ENCODE measurements at regions not wholly inside any gene's neighbourhood (a gene's known extent, or its start where the extent isn't known, plus 50 kb on each side); places are given as distances from the start of the nearest gene placed in this dataset.
A peak's percentile ranks its signal among the peaks of the same experiment; 100 is the strongest.
"Not testable (repeated sequence)": the region's sequence is repeated elsewhere in the genome, so short reads cannot be mapped to it uniquely, and the experiment has no call there.

GRCh38 chr12:72723732-72724131 is 451.6 kb downstream of the TRHDE start:
- intact Hi-C loops (cut with DNase I): no loop called here
- DNase-seq: no peak

DNA sequence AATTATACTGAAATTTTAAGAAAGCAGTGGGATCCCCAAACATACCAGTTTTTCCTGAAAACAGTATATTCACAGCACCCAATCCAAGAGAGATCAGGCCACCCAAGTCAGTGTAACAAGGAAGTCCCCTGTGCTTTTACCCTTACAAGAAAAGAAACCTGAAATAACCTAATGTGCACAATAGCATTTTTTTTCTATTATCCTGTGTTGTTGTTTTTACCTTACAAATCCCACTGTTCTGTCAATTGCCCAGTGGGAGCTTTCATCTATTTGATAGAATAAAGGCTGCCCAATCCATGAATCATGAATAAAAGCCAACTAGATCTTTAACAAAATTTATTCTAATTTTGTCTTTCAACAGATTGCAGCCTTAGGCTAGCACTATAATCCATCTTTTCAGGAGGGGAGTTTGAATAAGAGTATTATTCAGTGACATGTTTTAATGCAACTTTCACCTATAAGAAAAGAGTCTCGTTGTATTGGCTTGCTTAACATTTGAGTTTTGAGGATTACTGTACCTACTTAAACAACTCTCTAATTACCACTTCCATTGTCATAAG is 457.4 kb downstream of the TRHDE start:
- intact Hi-C loops (cut with DNase I): no loop called here
- DNase-seq: no peak

DNA sequence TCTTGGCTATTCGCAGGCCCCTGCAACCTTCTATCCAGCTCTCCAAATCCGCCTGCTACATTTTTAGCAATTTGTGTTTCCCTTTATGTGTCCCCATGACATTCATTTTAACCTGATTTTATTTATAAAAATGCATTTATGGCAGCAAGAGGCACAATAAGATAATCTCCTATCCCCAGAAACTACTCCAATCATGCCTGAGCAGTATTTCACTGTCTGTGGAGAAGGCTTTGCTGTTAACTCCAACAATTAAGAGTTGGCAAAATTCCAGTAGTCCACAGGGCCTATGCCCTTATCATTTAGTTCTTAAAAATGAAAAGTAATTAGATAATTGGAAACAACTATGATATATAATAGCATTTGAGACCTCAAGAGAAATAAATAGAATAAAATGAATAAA is 462.4 kb downstream of the TRHDE start:
- DNase-seq: no peak
- intact Hi-C loops (cut with DNase I): no loop called here

GRCh38 chr12:72738811-72739210 is 466.6 kb downstream of the TRHDE start:
- intact Hi-C loops (cut with DNase I): no loop called here
- DNase-seq: no peak

DNA sequence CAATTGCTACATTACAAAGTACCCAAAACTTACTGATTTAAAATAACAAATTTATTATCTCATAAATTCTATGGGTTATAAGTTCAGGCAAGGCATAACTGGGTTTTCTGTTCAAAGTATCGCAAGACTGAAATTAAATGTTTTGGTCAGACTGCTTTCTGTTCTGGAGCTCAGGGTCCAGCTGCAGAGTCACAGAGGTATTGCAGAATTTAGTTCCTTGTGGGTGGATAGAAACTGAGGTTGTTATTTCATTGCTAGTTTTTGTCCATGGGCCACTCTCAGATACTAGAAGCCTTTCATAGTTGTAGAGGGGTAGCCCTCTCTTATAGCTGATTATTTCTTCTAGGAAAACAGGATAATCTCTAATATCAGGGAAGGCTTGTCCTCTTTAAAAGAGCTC is 467.9 kb downstream of the TRHDE start:
- intact Hi-C loops (cut with DNase I): no loop called here
- no peak for DNase-seq

- intact Hi-C loops (cut with DNase I): no loop called here
Measured at GRCh38 chr12:72742568-72742967, 470.4 kb downstream of the TRHDE start.

DNA sequence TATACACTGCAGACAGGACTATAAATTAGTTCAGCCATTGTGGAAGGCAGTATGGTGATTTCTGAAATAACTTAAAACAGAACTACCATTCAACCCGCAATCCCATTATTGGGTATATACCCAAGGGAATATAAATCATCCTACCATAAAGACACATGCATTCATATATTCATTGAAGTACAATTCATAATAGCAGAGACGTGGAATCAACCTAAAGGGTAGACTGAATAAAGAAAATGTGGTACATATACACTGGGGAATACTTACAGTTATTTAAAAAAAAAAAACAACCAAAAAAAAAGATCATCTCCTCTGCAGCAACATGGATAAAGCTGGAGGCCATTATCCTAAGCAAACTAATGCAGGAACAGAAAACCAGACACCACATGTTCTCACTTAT is 473.9 kb downstream of the TRHDE start:
- intact Hi-C loops (cut with DNase I): no loop called here
- no peak for DNase-seq

More at GRCh38 chr12:72742568-72742967, 470.4 kb downstream of the TRHDE start:
- no peak for DNase-seq

GRCh38 chr12:72747111-72747849 is 475.1 kb downstream of the TRHDE start:
- intact Hi-C loops (cut with DNase I): no loop called here
- peak in 4 of 42 donors; percentile 2 to 18 (median 14) for DNase-seq

GRCh38 chr12:72748971-72749370 is 476.8 kb downstream of the TRHDE start:
- DNase-seq: no peak
- intact Hi-C loops (cut with DNase I): no loop called here

- intact Hi-C loops (cut with DNase I): no loop called here
- DNase-seq: no peak
Measured at GRCh38 chr12:72753571-72753970, 481.4 kb downstream of the TRHDE start.

DNA sequence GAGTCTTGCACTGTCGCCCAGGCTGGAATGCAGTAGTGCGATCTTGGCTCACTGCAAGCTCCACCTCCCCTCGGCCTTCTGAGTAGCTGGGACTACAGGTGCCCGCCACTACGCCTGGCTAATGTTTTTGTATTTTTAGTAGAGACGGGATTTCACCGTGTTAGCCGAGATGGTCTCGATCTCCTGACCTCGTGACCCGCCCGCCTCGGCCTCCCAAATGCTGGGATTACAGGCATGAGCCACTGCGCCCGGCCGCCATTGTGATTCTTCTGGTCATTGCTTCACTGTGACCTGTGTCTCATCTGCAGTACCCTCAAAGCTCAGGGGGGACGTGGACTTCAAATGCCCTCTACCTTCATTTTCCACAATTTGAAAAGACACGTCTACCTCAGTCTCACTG is 481.9 kb downstream of the TRHDE start:
- DNase-seq; intact Hi-C loops (cut with DNase I): not testable (repeated sequence)

GRCh38 chr12:72766517-72766916 is 494.3 kb downstream of the TRHDE start:
- intact Hi-C loops (cut with DNase I): no loop called here
- no peak for DNase-seq

DNA sequence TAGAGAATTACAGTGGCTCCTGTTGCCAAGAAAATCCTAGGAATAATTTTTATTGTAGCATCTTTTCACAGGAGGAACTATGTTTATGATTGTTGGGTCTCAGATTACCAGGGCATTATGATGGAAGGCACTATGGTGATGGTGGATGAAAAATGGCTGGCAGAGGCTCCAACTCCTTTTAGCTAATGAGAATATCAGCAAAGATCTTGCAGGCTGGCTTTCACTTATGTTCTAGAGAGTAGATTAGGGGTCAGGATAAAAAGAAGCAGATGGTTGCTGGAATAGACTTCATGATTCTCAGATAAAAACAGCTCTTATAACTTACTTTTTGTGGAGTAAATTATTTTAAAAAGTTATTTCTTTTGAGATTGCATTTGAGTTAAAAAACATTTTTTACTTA is 501.9 kb downstream of the TRHDE start:
- intact Hi-C loops (cut with DNase I): no loop called here
- DNase-seq: no peak

DNA sequence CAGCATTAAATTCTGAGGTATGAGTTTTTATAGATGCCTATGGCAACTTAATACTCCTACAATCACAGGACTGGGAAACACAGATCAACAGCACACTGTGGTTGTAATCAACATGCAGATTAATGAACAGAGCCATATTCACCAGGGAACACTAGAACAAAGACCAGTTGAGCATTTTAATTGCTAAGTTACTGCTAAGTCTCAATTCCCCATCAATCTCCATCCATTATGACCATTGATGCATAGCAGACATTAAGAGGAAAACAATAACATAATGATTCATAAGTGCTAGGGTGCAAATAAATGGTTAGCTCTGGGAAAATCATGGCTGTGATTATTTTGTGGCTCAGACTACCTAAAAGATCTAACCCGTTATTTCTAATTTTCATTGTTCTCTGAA is 505.6 kb downstream of the TRHDE start:
- no peak for DNase-seq
- intact Hi-C loops (cut with DNase I): no loop called here

DNA sequence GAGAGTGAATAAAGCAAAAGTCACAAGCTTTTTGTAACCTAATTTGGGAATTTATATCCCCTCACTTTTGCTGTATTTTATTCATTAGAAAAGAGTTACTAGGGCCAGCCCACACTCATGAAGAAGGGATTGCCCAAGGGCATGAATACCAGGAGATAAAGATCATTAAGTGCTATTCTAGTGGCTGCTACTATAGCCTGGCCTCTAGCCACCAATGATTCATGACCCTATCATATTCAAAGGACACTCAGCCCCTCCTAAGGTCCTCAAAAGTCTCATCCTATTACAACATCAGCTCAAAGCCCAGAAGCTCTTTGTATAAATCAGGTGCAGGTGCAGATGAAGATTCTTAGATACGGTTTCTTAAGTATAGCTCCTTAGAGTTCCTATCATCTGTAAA is 518.1 kb downstream of the TRHDE start:
- intact Hi-C loops (cut with DNase I): no loop called here
- DNase-seq: no peak

DNA sequence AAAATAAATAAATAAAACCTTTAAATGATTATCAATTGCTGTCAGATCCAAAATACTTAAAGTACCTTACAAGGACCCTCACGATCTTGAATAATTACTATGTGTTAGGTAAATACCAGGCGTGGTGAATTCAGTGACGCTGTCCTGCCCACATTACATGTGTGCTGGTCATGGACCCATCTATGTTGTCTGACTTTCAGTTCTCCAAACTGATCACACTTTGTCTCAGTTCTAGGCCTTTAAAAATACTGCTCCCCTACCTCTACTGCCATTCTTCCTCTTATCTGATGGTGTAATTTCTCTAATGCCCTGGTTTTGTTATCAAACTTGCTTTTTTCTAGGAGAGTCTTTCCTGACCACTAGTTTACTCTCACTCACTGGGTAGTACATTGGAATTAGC is 520.7 kb downstream of the TRHDE start:
- intact Hi-C loops (cut with DNase I): no loop called here
- no peak for DNase-seq

DNA sequence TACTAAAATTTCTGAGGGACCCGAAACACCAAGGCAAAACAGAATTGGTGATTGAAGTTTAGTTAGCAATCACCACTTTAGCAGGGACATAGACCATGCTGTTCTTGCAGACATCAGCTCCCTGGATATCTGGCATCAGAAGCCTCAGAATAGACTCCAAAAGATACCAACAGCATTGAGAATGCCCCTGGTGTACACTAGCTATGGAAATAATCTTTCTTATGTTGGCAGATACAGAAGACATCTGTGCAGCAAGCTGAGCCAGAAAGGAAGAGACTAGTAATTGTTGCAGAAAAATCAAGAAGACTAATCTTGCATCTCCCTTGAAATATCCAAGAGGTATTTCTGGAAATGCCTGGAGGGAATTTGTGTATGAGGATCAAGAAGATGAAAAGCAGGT is 521.6 kb downstream of the TRHDE start:
- no peak for DNase-seq
- intact Hi-C loops (cut with DNase I): no loop called here

DNA sequence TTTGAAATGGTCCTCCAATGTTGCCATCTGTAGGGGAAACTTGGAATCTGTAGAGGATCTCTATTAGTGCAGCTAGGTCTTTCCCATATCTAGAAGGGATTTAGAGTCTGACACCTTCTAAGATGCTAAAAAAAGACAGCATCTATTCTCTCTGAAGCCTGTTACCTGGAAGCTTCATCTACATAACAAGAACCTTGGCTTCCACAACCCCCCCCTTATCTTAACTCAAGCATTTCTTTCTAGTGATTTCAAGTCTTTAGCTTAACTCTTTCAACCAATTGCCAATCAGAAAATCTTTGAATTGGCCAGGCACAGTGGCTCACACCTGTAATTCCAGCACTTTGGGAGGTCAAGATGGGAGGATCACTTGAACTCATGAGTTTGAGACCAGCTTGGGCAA is 543.3 kb downstream of the TRHDE start:
- DNase-seq: no peak
- intact Hi-C loops (cut with DNase I): no loop called here

DNA sequence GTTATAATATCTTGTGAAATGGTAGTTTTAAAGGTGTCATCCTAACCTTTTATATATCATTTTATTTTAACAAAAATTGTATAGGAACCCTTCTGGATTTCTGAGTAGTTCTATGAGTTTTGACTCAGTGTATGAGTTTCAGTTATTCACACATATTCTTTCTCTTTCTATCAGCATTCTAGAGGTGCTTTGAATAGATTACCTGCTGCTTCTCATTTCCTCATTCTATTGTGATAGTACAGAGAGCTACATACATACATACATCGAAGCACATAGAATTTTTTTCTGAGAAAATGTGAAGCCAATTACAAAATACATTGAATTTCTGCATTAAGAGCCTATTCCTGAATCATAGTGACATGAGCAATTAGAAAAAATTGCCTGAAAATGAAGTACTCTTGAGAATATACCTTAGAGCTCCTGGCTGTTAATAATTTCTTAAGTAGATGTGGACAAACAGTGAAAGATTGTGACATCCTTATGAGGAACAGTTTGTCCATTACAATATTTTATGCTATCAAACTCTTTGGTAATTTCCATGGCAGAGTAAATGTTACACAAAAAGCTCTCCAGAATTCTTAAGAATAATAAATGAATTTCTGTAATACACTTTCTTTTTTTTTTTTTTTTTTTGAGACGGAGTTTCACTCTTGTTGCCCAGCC is 556.6 kb downstream of the TRHDE start:
- intact Hi-C loops (cut with DNase I): no loop called here
- no peak for DNase-seq

DNA sequence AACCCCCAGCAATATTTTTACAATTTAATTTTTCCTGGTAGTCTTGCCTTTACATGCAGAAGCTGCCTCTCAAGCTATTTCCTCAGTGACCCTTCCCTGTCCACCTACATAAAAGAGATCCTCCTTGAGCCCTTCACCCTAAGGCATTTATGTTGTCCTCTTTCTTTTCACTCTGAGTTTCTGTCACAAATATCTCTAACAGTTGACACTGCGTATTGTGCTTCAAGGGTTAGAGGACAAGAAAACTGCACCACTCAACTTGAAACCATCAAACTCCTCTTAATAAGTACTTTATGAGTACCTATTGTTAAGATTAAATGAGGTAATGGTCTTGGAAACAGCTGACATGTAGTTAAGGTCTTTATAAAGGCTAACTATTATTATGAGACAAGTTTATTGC is 557.7 kb downstream of the TRHDE start:
- intact Hi-C loops (cut with DNase I): no loop called here
- DNase-seq: no peak

GRCh38 chr12:72832024-72832423 is 559.9 kb downstream of the TRHDE start:
- DNase-seq: peak in 10 of 42 donors; percentile 2 to 26 (median 12)
- intact Hi-C loops (cut with DNase I): no loop called here
